Liver (tissue), 3 donors: ENCODE measurements at regions not wholly inside any gene's neighbourhood (a gene's known extent, or its start where the extent isn't known, plus 50 kb on each side); places are given as distances from the start of the nearest gene placed in this dataset.

Experiments
- CTCF ChIP-seq: fragments of 150-350 bp; IDR thresholded peaks from 2 replicates; pipeline ENCODE4 v1.5.1; 2017; ENCODE audit warnings: improper control_type of control experiment, low read depth, low read length; ENCODE audit not compliant: missing input control
- NR2F2 ChIP-seq: IDR thresholded peaks from 2 replicates; pipeline ENCODE4 v1.6.1; 2016; ENCODE audit warnings: antibody characterized with exemption
- TAF1 ChIP-seq: conservative IDR thresholded peaks from 2 replicates; pipeline ENCODE4 v1.6.1; 2016; ENCODE audit warnings: antibody characterized with exemption, mild to moderate bottlenecking
- YY1 ChIP-seq: IDR thresholded peaks from 2 replicates; pipeline ENCODE4 v1.6.1; 2016; ENCODE audit warnings: antibody characterized with exemption, mild to moderate bottlenecking
- donor health status: healthy.
- donor health status: healthy.

- TF ChIP-seq CTCF (no peak), NR2F2 (no peak), TAF1 (no peak), YY1 (no peak)
These were observed 622.5 kb downstream of the ANKRD50 start for GRCh38 chr4:124090021-124090420.
